K562 (cell line): ENCODE measurements at regions not wholly inside any gene's neighbourhood (a gene's known extent, or its start where the extent isn't known, plus 50 kb on each side); places are given as distances from the start of the nearest gene placed in this dataset.

ENCODE experiments used
- ATAC-seq: fragments of 200-7000 bp; cut with Tn5 transposase; 3 replicates; pipeline ENCODE4 v1.9.1; 2020; ENCODE audit warnings: moderate library complexity
- BruUV-seq: library from RNA; stranded (reverse); fragments of 400-500 nt; replicated peaks from 2 replicates; lab custom pipeline; 2021; lab: Mats Ljungman, UMichigan
- CTCF ChIA-PET: fragments of 300-600 bp; formaldehyde crosslinking; extraction: SDS; loops from one replicate; lab custom pipeline; 2021; ENCODE audit warnings: low intra/inter-chr PET ratio; lab: Yijun Ruan, JAX
- POLR2A ChIA-PET: fragments of 300-600, 350-650 bp; sonication (Branson Sonifier 250); formaldehyde crosslinking; extraction: SDS; loops from one replicate; lab custom pipeline; 2021; ENCODE audit warnings: antibody characterized with exemption, inconsistent platforms; lab: Yijun Ruan, JAX
- DNase-seq, 4 experiments: peaks; one replicate each; pipeline versions ENCODE4 v3.0.0 to v3.0.0-alpha.2; 2011 to 2018; ENCODE audit warnings: low spot score in 3 of 4, mixed read lengths in 3 of 4; ENCODE audit errors: extremely low read depth in 1 of 4
- FAIRE-seq: peaks from 2 replicates; lab custom pipeline; 2011; peaks lifted over from hg19 to GRCh38; lab: Jason Lieb, UNC
- H2AFZ ChIP-seq: 2 replicates; pipeline ENCODE4 v1.6.0; 2011; ENCODE audit warnings: low read depth, low read length, control low read depth, inconsistent platforms
- H3K27ac ChIP-seq: fragments of 200-600 bp; 3 replicates; pipeline ENCODE4 v1.8.0; 2011; ENCODE audit warnings: low read depth, mild to moderate bottlenecking, control low read depth, inconsistent platforms, low read length, moderate library complexity, mixed read lengths; ENCODE audit errors: extremely low read depth
- H3K27me3 ChIP-seq, 2 experiments: fragments of 300-600 bp in 1 of 2; 2 replicates in 1 of 2; 3 replicates in 1 of 2; pipeline versions ENCODE4 v1.6.0 to v1.8.0; 2011; ENCODE audit warnings: inconsistent platforms in 2 of 2, low read length in 2 of 2, mild to moderate bottlenecking in 1 of 2, mixed read lengths in 1 of 2, moderate library complexity in 1 of 2; ENCODE audit not compliant: control insufficient read depth in 2 of 2, insufficient read depth in 2 of 2
- H3K36me3 ChIP-seq: fragments of 300-600 bp; 3 replicates; pipeline ENCODE4 v1.8.0; 2011; ENCODE audit warnings: mild to moderate bottlenecking, low read length, inconsistent platforms; ENCODE audit not compliant: control insufficient read depth, insufficient read depth
- H3K4me1 ChIP-seq, 2 experiments: fragments of 200-600 bp in 1 of 2; replicated peaks in 1 of 2; 2 replicates in 1 of 2; 3 replicates in 1 of 2; pipeline versions ENCODE4 v1.5.1 to v1.8.0; 2011; ENCODE audit warnings: inconsistent platforms in 2 of 2, low read length in 2 of 2, mild to moderate bottlenecking in 1 of 2, mixed read lengths in 1 of 2, moderate library complexity in 1 of 2; ENCODE audit not compliant: control insufficient read depth in 2 of 2, insufficient read depth in 2 of 2
- H3K4me2 ChIP-seq: 2 replicates; pipeline ENCODE4 v1.6.1; 2011; ENCODE audit warnings: low read length, control low read depth, inconsistent platforms, mixed read lengths; ENCODE audit not compliant: insufficient read depth
- H3K4me3 ChIP-seq: fragments of 200-600 bp; sonication (generic), shearing (Covaris generic); 2 replicates; pipeline ENCODE4 v1.5.1; 2016; ENCODE audit warnings: control low read depth, inconsistent platforms
- H3K79me2 ChIP-seq: fragments of 200-600 bp; 3 replicates; pipeline ENCODE4 v1.8.0; 2011; ENCODE audit warnings: low read length, inconsistent platforms; ENCODE audit not compliant: control insufficient read depth, insufficient read depth
- H3K9ac ChIP-seq, 2 experiments: 2 replicates each; pipeline versions ENCODE4 v1.6.0 to v1.6.1; 2011; ENCODE audit warnings: low read depth in 2 of 2, low read length in 2 of 2, control low read depth in 1 of 2, inconsistent platforms in 1 of 2, mild to moderate bottlenecking in 1 of 2, mixed read lengths in 1 of 2; ENCODE audit not compliant: insufficient read depth in 1 of 2
- H3K9me1 ChIP-seq: one replicate; pipeline ENCODE4 v1.6.0; 2011; ENCODE audit warnings: inconsistent platforms, mild to moderate bottlenecking, low read length, moderate library complexity; ENCODE audit not compliant: control insufficient read depth, insufficient read depth
- H3K9me3 ChIP-seq: replicated peaks from 2 replicates; pipeline ENCODE4 v1.5.1; 2011; ENCODE audit warnings: low read depth, low read length, inconsistent platforms; ENCODE audit not compliant: control insufficient read depth, insufficient read depth
- H4K20me1 ChIP-seq: replicated peaks from 2 replicates; pipeline ENCODE4 v1.6.1; 2011; ENCODE audit warnings: low read length, inconsistent platforms, mixed read lengths; ENCODE audit not compliant: control insufficient read depth, insufficient read depth
- BRF1 ChIP-seq: IDR thresholded peaks from 3 replicates; pipeline ENCODE4 v1.6.1; 2011; ENCODE audit warnings: borderline replicate concordance, mild to moderate bottlenecking; ENCODE audit not compliant: insufficient read length; ENCODE audit errors: extremely low read depth
- CC2D1A ChIP-seq: fragments of 450-650 bp; IDR thresholded peaks from 2 replicates; pipeline ENCODE4 v1.6.1; 2017; ENCODE audit warnings: mild to moderate bottlenecking
- FOXK1 ChIP-seq: sonication (generic); formaldehyde crosslinking; IDR thresholded peaks from 2 replicates; pipeline ENCODE4 v1.8.0; 2022; ENCODE audit warnings: missing genetic modification reagents, mild to moderate bottlenecking, borderline replicate concordance
- GABPB2 ChIP-seq: fragments of 250-450 bp; sonication (Bioruptor Pico); conservative IDR thresholded peaks from 2 replicates; pipeline ENCODE4 v1.5.1; 2021; ENCODE audit warnings: mild to moderate bottlenecking
- GATAD2B ChIP-seq: fragments of 450-650 bp; IDR thresholded peaks from 2 replicates; pipeline ENCODE4 v1.6.1; 2017; ENCODE audit warnings: mild to moderate bottlenecking, borderline replicate concordance
- PML ChIP-seq: IDR thresholded peaks from 2 replicates; pipeline ENCODE4 v1.6.1; 2012; ENCODE audit warnings: low read length, inconsistent platforms
- POLR3A ChIP-seq: IDR thresholded peaks from 2 replicates; pipeline ENCODE4 v1.6.1; 2011; ENCODE audit warnings: borderline replicate concordance, mild to moderate bottlenecking, moderate library complexity; ENCODE audit not compliant: insufficient read length, insufficient read depth; ENCODE audit errors: extremely low read depth
- STAG1 ChIP-seq: sonication (generic); formaldehyde crosslinking; IDR thresholded peaks from 2 replicates; pipeline ENCODE4 v1.5.0; 2020; ENCODE audit warnings: missing genetic modification reagents, borderline replicate concordance
- XRCC3 ChIP-seq: fragments of 450-650 bp; IDR thresholded peaks from 2 replicates; pipeline ENCODE4 v1.6.1; 2017; ENCODE audit warnings: mild to moderate bottlenecking, moderate library complexity
- ZFP1 ChIP-seq: fragments of 450-650 bp; formaldehyde crosslinking; IDR thresholded peaks from 2 replicates; pipeline ENCODE4 v1.4.0; 2020; ENCODE audit warnings: mild to moderate bottlenecking, mixed read lengths
- ZFPM2 ChIP-seq: fragments of 250-450 bp; sonication (Bioruptor Pico); IDR thresholded peaks from 2 replicates; pipeline ENCODE4 v1.5.1; 2022; ENCODE audit warnings: mild to moderate bottlenecking
- ZNF212 ChIP-seq: fragments of 450-650 bp; formaldehyde crosslinking; IDR thresholded peaks from 2 replicates; pipeline ENCODE4 v1.4.0; 2020; ENCODE audit warnings: mild to moderate bottlenecking
- ZNF444 ChIP-seq: fragments of 250-450 bp; sonication (Bioruptor Pico); IDR thresholded peaks from 2 replicates; pipeline ENCODE4 v1.4.0; 2020; ENCODE audit warnings: mild to moderate bottlenecking, moderate library complexity
- WGBS: fragments of 100-300 bp; shearing (Covaris generic); methylation state at CpG from one replicate; pipeline ENCODE4 v1.1.6; 2016; ENCODE audit warnings: low coverage, mixed read lengths; ENCODE audit not compliant: insufficient coverage; ENCODE audit errors: missing lambda C conversion rate; 5-methylcytosine and 5-hydroxymethylcytosine counted together
- in situ Hi-C: fragments of 300-500 bp; cut with MboI; formaldehyde crosslinking; loops from 4 replicates; pipeline ENCODE4 v1.15.0; 2018; ENCODE audit warnings: inconsistent platforms, mixed read lengths
- intact Hi-C: fragments of 100-400 bp; cut with micrococcal nuclease; formaldehyde crosslinking; loops from 2 replicates; pipeline ENCODE4 v1.14.2; 2022
- TF ChIP-seq, protein P1 (sequence below): sonication (generic); formaldehyde crosslinking; IDR thresholded peaks from 2 replicates; pipeline ENCODE4 v1.8.1; 2023; ENCODE audit warnings: missing genetic modification reagents, mild to moderate bottlenecking, borderline replicate concordance
- TF ChIP-seq, protein P2 (sequence below): fragments of 450-650 bp; IDR thresholded peaks from 2 replicates; pipeline ENCODE4 v1.6.1; 2017; ENCODE audit warnings: antibody characterized with exemption
- TF ChIP-seq, protein P3 (sequence below), 2 experiments: fragments of 200-800 bp in 1 of 2; sonication (Bioruptor generic) in 1 of 2; sonication (generic) in 1 of 2; formaldehyde crosslinking in 1 of 2; IDR thresholded peaks in 1 of 2; conservative IDR thresholded peaks in 1 of 2; 2 replicates each; pipeline versions ENCODE4 v1.5.0 to v1.6.1; 2016 to 2020; ENCODE audit warnings: missing compliant biosample characterization in 1 of 2, missing genetic modification characterization in 1 of 2, missing genetic modification reagents in 1 of 2

DNA sequence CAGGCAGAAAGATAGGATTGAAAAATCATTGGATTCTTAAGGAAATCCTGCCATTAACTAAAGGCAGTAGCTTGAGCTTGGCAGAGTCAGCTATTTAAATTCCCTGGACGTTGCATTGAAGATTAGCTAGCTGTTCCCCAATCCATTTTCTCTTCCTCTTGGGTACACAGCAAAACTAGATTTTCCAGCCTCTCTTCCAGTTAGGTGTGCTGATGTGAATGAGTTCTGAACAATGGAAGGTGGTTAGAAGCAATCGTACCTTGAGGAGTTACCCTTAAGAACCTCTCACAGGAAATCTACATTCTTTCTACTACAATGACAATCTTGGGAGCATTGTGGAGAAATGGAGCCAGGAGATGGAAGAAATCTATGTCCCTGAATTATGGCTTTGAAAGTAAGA, 383.2 kb upstream of the TBL1XR1 start:
- Histone ChIP-seq H3K79me2 (no peaks in the 10 kb centered on the region), H3K27ac (no peak overlapping the region), H4K20me1 (no peaks in the 10 kb centered on the region), H3K36me3 (no peaks in the 10 kb centered on the region), H2AFZ (no peak overlapping the region), H3K4me1 (0 out of 5 replicates have a peak, but pooled peaks cover 0 to under 1% of the 10 kb centered on the region in 2 experiments), H3K4me3 (no peak overlapping the region), H3K9me3 (no peaks in the 10 kb centered on the region), H3K9ac (no peak overlapping the region)
- POLR2A ChIA-PET, result interaction anchor here (0.6 kb wide), 1 partner anchor 80 kb away, joined by 3 read pairs; no protein-coding TSS in a partner anchor
- in situ Hi-C loops, result no loop called here
- 11% methylated on average over 2 of the region's 2 CpGs for WGBS
- DNase-seq (no peak), FAIRE-seq (no peak)
- BruUV-seq, result no TSS peak
- TF ChIP-seq ZNF444 (CRISPR knock-in tag) (no peak), BRF1 (no peak), CC2D1A (no peak), GATAD2B (no peak), XRCC3 (no peak), ZFP1 (no peak), POLR3A (no peak), GABPB2 (CRISPR knock-in tag) (no peak), PML (no peak), FOXK1 (CRISPR knock-in tag) (no peak), STAG1 (no peak), ZFPM2 (CRISPR knock-in tag) (no peak), ZNF212 (CRISPR knock-in tag) (no peak)
- TF ChIP-seq, protein P1, sequence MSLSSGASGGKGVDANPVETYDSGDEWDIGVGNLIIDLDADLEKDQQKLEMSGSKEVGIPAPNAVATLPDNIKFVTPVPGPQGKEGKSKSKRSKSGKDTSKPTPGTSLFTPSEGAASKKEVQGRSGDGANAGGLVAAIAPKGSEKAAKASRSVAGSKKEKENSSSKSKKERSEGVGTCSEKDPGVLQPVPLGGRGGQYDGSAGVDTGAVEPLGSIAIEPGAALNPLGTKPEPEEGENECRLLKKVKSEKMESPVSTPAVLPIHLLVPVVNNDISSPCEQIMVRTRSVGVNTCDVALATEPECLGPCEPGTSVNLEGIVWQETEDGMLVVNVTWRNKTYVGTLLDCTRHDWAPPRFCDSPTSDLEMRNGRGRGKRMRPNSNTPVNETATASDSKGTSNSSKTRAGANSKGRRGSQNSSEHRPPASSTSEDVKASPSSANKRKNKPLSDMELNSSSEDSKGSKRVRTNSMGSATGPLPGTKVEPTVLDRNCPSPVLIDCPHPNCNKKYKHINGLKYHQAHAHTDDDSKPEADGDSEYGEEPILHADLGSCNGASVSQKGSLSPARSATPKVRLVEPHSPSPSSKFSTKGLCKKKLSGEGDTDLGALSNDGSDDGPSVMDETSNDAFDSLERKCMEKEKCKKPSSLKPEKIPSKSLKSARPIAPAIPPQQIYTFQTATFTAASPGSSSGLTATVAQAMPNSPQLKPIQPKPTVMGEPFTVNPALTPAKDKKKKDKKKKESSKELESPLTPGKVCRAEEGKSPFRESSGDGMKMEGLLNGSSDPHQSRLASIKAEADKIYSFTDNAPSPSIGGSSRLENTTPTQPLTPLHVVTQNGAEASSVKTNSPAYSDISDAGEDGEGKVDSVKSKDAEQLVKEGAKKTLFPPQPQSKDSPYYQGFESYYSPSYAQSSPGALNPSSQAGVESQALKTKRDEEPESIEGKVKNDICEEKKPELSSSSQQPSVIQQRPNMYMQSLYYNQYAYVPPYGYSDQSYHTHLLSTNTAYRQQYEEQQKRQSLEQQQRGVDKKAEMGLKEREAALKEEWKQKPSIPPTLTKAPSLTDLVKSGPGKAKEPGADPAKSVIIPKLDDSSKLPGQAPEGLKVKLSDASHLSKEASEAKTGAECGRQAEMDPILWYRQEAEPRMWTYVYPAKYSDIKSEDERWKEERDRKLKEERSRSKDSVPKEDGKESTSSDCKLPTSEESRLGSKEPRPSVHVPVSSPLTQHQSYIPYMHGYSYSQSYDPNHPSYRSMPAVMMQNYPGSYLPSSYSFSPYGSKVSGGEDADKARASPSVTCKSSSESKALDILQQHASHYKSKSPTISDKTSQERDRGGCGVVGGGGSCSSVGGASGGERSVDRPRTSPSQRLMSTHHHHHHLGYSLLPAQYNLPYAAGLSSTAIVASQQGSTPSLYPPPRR (CRISPR knock-in tag), result no peak
- TF ChIP-seq, protein P2, sequence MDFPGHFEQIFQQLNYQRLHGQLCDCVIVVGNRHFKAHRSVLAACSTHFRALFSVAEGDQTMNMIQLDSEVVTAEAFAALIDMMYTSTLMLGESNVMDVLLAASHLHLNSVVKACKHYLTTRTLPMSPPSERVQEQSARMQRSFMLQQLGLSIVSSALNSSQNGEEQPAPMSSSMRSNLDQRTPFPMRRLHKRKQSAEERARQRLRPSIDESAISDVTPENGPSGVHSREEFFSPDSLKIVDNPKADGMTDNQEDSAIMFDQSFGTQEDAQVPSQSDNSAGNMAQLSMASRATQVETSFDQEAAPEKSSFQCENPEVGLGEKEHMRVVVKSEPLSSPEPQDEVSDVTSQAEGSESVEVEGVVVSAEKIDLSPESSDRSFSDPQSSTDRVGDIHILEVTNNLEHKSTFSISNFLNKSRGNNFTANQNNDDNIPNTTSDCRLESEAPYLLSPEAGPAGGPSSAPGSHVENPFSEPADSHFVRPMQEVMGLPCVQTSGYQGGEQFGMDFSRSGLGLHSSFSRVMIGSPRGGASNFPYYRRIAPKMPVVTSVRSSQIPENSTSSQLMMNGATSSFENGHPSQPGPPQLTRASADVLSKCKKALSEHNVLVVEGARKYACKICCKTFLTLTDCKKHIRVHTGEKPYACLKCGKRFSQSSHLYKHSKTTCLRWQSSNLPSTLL, result no peak
- TF ChIP-seq, protein P3, sequence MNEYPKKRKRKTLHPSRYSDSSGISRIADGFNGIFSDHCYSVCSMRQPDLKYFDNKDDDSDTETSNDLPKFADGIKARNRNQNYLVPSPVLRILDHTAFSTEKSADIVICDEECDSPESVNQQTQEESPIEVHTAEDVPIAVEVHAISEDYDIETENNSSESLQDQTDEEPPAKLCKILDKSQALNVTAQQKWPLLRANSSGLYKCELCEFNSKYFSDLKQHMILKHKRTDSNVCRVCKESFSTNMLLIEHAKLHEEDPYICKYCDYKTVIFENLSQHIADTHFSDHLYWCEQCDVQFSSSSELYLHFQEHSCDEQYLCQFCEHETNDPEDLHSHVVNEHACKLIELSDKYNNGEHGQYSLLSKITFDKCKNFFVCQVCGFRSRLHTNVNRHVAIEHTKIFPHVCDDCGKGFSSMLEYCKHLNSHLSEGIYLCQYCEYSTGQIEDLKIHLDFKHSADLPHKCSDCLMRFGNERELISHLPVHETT (CRISPR knock-in tag; conservative IDR thresholded peaks at IDR 0.05 in 1 of 2, IDR thresholded peaks at IDR 0.05 in 1 of 2), result no peak
- TF ChIP-seq, all 486 proteins: peak for 0
- CTCF ChIA-PET, result no interaction called here
- intact Hi-C loops, result no loop called here
- Histone ChIP-seq H3K4me2 (no peak overlapping the region), H3K9me1 (no peaks in the 10 kb centered on the region), H3K27me3 (peaks cover 0 to 4% of the 10 kb centered on the region in 2 experiments; a peak in 1 of 5 replicates)
- no peak for ATAC-seq
